Renal cortex interstitium (tissue), 11 donors: ENCODE measurements at regions not wholly inside any gene's neighbourhood (a gene's known extent, or its start where the extent isn't known, plus 50 kb on each side); places are given as distances from the start of the nearest gene placed in this dataset.
A peak's percentile ranks its signal among the peaks of the same experiment; 100 is the strongest.
"Not testable (repeated sequence)": the region's sequence is repeated elsewhere in the genome, so short reads cannot be mapped to it uniquely, and the experiment has no call there.

ENCODE experiments used
- DNase-seq, 11 donors: peaks; one replicate each; pipeline ENCODE4 v3.0.0-alpha.2; 2013; ENCODE audit warnings: low read depth in 9 of 11, low spot score in 4 of 11; ENCODE audit errors: extremely low read depth in 1 of 11

GRCh38 chr4:100907465-100908454 lies 389.9 kb upstream of the EMCN start:
- DNase-seq = no peak

DNA sequence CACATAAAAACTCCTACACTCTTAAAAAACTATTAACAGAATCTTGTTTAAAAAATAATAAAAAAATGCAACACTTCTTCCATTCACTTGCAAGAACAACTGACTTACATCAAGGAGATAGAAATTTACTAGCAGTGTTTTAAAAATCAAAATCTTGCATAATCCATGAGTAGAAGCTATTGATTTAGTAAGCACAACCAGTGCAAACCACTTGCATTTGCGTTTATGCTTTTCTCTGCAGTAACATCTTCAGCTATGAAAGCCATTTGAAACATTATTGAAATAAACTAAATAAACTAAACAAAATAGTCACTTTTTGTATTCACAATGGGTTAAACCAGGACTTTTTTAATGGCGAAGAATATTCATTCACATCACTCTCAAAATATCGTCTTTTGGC lies 389.2 kb upstream of the EMCN start:
- DNase-seq = no peak

GRCh38 chr4:100900945-100901344 lies 383.1 kb upstream of the EMCN start:
- not testable (repeated sequence) for DNase-seq

GRCh38 chr4:100900134-100900533 lies 382.3 kb upstream of the EMCN start:
- no peak for DNase-seq

GRCh38 chr4:100898844-100899243 lies 381.0 kb upstream of the EMCN start:
- no peak for DNase-seq

GRCh38 chr4:100895556-100896197 lies 377.9 kb upstream of the EMCN start:
- DNase-seq = no peak

DNA sequence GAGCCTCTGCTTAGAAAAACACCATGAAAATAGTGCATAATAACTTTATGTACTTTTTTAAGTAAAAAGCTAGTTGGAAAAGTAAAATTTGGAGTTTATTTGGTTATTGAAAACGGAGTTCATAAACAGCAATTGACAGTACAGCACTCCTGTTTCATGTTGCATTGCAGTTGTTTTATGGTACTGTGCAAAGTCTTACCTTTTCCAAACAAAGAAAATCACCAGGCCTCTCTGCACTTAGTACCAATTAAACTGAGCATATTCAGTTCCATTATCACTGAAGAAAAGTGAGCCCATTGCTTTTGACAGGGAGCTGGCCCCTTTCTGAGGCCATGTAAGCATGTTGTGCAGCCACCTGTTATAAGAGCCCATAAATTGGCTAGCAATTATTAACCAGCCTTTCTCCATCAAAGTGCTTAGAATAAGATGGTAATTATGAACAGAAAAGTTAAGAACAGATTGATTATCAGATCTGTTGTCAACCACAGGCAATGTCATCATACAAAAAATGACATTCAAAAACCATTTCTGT lies 376.6 kb upstream of the EMCN start:
- DNase-seq = peak in 3 of 11 donors; percentile 2 to 3 (median 3)

DNA sequence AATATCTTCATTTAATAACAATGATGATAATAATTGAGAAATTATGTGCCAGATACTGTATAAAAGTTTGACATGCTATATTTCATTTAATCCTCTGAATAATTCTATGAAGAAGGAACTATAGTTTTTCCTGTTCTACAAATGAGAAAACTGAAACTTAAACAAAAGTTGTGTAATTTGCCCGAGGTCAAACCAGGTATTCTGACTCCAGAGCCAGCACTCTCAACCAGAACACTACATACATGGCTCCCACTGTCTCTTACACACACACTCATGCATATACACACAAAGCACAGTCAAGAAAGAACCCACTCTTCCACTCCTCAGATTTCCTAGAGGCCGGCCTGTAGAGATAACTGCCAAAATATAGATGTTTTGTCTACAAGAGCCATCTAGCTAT lies 374.0 kb upstream of the EMCN start:
- DNase-seq = no peak

GRCh38 chr4:100889898-100890297 lies 372.1 kb upstream of the EMCN start:
- DNase-seq = no peak

DNA sequence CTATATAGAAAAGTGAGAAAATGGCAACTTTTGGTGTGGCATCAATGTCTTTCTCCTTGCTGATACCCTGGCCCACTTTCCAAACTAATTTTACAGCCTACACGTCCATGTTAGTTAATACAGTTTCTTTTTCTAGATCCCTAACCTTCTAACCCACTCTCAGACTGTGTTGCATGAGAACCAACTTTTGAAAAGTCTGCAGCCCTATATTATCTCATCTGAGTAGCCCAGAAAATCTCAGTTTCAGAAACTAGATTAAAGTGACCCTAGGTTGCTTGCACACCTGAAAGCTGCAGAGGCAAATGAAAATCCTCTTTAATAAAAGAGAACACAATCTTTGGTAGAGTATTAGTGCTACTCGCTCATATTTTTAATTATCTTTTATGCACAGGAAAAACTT lies 371.6 kb upstream of the EMCN start:
- no peak for DNase-seq

DNA sequence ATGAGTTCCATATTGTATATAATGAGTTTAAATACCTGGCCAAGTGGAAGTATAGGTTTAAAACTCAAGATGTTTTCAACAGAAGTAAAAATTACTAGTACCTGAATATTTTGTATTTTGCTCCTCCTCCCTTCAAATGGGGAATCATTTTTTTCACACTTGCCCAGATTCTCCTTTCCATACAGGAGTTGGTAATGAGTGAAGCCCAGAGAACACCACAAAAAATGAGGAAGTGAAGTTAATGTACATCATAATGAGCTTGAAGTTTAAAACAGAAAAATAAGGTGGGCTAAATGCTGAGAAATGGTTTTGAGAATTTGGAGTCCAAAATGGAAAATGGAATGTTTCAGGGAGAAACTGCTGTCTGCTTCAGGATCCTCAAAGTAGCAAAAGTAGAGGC lies 364.8 kb upstream of the EMCN start:
- DNase-seq = no peak

GRCh38 chr4:100881283-100881682 lies 363.5 kb upstream of the EMCN start:
- no peak for DNase-seq

DNA sequence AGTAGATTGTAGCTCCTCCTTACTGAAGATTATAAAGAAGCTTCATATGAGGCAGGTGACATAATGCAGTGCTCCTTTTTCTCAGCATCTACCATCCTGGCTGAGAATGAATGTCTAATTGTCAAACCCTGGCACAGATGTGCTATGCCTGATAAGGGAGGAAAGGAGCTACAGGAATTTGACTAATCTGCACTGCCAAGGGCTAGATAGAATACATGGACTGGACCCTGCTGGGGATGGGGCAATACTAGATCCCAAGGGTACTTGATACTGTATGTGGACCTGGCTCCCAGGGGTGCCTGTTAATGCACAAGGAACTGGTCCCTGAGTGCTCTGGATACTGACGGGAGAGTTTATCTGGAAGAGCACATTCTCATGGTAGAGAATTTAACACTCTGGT lies 362.2 kb upstream of the EMCN start:
- no peak for DNase-seq

DNA sequence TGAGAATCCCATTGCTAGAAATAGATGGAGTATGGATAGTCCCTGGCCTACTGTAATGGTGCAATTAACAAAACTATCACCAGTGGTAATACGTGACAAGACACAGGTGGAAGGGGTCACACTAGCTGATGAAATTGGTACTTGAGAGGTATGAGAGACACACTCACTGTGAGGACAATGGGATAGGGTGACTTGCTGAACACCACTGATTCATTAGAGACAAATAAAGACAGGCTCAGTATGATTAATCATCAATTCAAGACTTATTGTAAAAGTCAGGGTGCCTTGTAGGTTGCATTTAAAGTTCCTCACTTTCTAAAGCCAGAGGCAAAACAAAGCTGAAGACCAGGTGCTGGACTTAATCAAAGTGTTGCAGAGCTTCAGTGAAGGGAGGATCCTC lies 361.6 kb upstream of the EMCN start:
- no peak for DNase-seq

DNA sequence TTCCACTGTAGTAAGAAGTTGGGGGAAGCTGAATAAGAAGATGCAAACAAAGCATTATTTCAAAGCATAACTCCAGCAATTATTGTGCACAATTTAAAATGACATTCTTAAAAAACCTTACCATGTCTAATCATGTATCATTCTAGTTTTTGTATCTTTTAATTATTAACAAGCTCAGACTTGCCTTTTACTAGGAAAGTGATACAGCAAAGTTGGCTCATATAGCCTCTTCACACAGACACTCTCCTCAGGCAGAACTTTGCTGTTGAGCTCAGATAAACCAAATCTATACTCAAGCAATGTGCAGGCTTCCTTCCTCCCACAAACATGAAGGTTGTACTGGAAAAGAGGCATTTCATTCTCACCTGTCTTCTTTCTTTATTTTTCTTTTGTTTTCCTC lies 358.7 kb upstream of the EMCN start:
- DNase-seq = no peak

DNA sequence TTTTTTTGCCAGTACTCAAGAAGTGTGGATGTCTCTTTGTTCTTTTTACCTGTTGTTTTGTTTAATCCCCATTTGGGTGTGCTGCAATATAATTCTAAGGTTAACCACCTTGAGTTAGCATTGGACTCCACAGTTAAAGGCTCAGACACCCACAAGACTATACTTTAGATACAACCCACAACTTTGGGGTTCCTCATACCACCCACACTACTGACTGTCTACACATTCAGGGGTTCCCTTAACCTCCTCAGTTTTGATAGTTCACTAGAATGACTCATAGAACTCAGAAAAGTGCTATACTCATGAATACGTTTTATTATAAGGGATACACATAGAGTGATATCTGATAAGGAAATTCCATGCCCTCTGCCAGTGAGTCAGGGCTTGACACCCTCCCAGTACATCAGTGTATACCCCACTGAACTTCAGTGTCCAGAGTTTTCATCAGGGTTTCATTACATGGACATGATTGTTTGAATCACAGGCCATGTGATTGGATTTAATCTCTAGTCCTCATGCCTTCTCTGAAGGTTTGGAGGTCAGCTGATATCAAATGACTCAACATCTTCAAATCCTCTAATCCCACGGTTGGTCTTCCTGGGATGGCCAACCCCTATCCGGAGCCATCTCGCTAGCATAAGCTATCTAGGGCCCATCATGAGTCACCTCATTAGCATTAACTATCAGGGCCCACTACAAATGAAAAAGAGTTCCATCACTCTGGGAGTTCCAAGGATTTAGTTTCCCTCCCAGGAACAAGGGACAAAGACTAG lies 357.7 kb upstream of the EMCN start:
- no peak for DNase-seq

DNA sequence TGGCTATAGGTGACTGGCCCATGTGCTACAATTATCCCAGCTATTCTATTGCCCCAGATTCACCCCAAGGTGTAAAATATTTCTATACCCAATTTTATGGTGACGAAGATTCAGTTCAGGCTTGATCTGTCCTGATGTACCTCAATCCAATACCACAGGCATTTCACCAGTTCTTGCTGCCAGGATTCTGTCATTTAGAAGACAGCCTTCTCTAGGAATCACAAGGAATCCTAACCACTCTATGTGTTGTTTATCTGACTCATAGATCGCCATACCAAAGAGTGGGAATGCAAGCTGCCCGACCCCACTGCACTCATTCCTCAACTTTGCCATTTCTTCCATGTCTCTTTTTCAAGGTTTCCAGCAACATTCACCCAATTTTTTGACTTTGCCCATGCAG lies 355.0 kb upstream of the EMCN start:
- DNase-seq = no peak

- no peak for DNase-seq
Measured at GRCh38 chr4:100870940-100871772, 353.3 kb upstream of the EMCN start.

DNA sequence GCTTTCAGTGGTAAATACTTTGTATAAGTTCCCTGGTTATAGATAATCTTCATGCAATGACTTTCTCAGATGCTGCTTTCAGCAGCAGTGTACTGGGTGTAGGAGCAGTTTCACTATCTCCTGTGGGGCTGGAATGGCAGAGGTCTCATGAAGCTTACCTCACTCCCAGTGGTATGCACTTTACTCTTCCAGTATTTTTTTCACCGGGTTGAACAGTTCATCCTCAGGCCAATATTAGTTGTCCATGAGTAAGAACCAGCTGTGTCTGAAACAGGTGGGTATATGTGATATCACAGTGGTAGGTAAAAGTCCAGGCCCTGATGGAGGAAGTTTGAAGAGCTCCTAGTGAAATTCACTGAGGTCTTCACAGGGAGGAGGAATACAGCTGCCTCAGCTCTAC lies 351.5 kb upstream of the EMCN start:
- no peak for DNase-seq
